ENCODE measurements at regions not wholly inside any gene's neighbourhood (a gene's known extent, or its start where the extent isn't known, plus 50 kb on each side); places are given as distances from the start of the nearest gene placed in this dataset.

DNA sequence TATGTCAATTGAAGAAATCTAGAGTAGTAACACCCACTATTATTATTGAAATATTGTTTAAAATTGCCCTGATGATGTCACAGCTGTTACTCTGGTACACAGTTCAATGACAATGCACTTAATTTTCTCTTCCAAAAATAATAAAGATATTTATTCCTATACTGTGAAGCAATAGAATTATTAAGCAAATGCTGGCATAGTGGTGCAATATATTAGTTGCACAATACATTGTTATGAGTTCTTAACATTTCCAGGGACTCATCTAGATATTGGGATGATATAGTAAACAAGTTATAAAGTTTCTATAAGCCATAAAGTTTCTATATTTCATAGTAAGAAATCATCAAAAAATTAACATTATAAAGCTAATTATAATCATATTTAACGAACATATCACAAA is 897.8 kb downstream of the LRFN5 start:
- no peak overlapping the region for H2AK9ac ChIP-seq (replicated peaks; ENCODE audit: low read depth, low read length, poor library complexity)
- ChIA-PET CTCF (no interaction called here), POLR2A (ENCODE audit: unreplicated experiment) (no interaction called here)
- H3K56ac ChIP-seq (ENCODE audit: extremely low read depth, insufficient read depth, low read length) = no peak overlapping the region
- no peak overlapping the region for H3K14ac ChIP-seq (replicated peaks; ENCODE audit: low read depth, low read length)
- H4K91ac ChIP-seq (ENCODE audit: insufficient read depth, low read depth, low read length) = no peak overlapping the region
- no peak for DNase-seq
- H3K4me2 ChIP-seq (ENCODE audit: low read depth, low read length) = no peak overlapping the region
- dilution Hi-C loops (cut with HindIII; ENCODE audit: low sequenced_read_pairs, unreplicated experiment) = no loop called here
- no peak overlapping the region for H2BK5ac ChIP-seq (ENCODE audit: low read depth, low read length, poor library complexity, severe bottlenecking)
- no peak overlapping the region for H3K18ac ChIP-seq (ENCODE audit: low read depth, low read length)
- H4K5ac ChIP-seq (ENCODE audit: low read depth, low read length) = no peak overlapping the region
- no TSS peak for BruUV-seq (replicated peaks)
- TF ChIP-seq CEBPB (IDR thresholded peaks at IDR 0.05; ENCODE audit: low read depth, low read length) (peak; percentile 65), NFE2L2 (IDR thresholded peaks at IDR 0.05; ENCODE audit: low read depth, low read length) (no peak)
- TF ChIP-seq, protein P1, sequence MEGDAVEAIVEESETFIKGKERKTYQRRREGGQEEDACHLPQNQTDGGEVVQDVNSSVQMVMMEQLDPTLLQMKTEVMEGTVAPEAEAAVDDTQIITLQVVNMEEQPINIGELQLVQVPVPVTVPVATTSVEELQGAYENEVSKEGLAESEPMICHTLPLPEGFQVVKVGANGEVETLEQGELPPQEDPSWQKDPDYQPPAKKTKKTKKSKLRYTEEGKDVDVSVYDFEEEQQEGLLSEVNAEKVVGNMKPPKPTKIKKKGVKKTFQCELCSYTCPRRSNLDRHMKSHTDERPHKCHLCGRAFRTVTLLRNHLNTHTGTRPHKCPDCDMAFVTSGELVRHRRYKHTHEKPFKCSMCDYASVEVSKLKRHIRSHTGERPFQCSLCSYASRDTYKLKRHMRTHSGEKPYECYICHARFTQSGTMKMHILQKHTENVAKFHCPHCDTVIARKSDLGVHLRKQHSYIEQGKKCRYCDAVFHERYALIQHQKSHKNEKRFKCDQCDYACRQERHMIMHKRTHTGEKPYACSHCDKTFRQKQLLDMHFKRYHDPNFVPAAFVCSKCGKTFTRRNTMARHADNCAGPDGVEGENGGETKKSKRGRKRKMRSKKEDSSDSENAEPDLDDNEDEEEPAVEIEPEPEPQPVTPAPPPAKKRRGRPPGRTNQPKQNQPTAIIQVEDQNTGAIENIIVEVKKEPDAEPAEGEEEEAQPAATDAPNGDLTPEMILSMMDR (conservative IDR thresholded peaks at IDR 0.05; ENCODE audit: low read depth, low read length) = no peak
- H3K4me3 ChIP-seq (ENCODE audit: insufficient read depth, low read depth, low read length) = no peak overlapping the region
- no peaks in the 10 kb centered on the region for H3K9me1 ChIP-seq (ENCODE audit: insufficient read depth, low read length)
- no peak overlapping the region for H4K8ac ChIP-seq (ENCODE audit: low read depth in 2 of 2, low read length in 2 of 2)
- H2BK120ac ChIP-seq (ENCODE audit: low read depth, low read length) = no peak overlapping the region
- no peak overlapping the region for H3K4ac ChIP-seq (ENCODE audit: low read depth, low read length)
- no peaks in the 10 kb centered on the region for H3K4me1 ChIP-seq (ENCODE audit: control insufficient read depth, insufficient read depth, low read length)
- H2AK5ac ChIP-seq (ENCODE audit: low read depth, low read length) = no peak overlapping the region
- H4K20me1 ChIP-seq (ENCODE audit: insufficient read depth, low read length) = no peaks in the 10 kb centered on the region
- no peak overlapping the region for H2BK20ac ChIP-seq (ENCODE audit: low read depth, low read length)
- H3K79me1 ChIP-seq (ENCODE audit: low read depth in 1 of 2, low read length in 2 of 2) = no peaks in the 10 kb centered on the region
- ATAC-seq (ENCODE audit: low read depth) = no peak
- WGBS, 2 experiments (ENCODE audit: extremely low coverage in 2 of 2, insufficient read length in 1 of 2) = no CpG with 5 or more reads among the region's 1 CpG
- intact Hi-C loops (cut with micrococcal nuclease) = no loop called here
- H2AFZ ChIP-seq (replicated peaks; ENCODE audit: low read length, poor library complexity) = no peak overlapping the region
- no peaks in the 10 kb centered on the region for H3K36me3 ChIP-seq (ENCODE audit: control insufficient read depth, insufficient read depth, low read length)
- no peaks in the 10 kb centered on the region for H3K27me3 ChIP-seq (ENCODE audit: control insufficient read depth, insufficient read depth, low read length)
- no peak overlapping the region for H3K27ac ChIP-seq (ENCODE audit: insufficient read depth, low read length)
- H3K23ac ChIP-seq (ENCODE audit: low read depth, low read length) = no peak overlapping the region
- H3K9ac ChIP-seq (ENCODE audit: low read depth, low read length) = no peak overlapping the region
- H3K9me3 ChIP-seq (ENCODE audit: control insufficient read depth, insufficient read depth, low read length) = no peaks in the 10 kb centered on the region
- in situ Hi-C loops (cut with MboI; ENCODE audit: low sequenced_read_pairs) = no loop called here
- H2BK15ac ChIP-seq (ENCODE audit: low read depth, low read length) = no peak overlapping the region
